Endodermal cell (in vitro differentiated cells): ENCODE measurements at regions not wholly inside any gene's neighbourhood (a gene's known extent, or its start where the extent isn't known, plus 50 kb on each side); places are given as distances from the start of the nearest gene placed in this dataset.

Experiments used
- DNase-seq: peaks from one replicate; pipeline ENCODE4 v3.0.0-alpha.2; 2017
- H3K27ac ChIP-seq: 2 replicates; pipeline ENCODE4 v1.5.1; 2013; ENCODE audit warnings: mild to moderate bottlenecking, low read depth, low read length, moderate library complexity
- H3K27me3 ChIP-seq: 2 replicates; pipeline ENCODE4 v1.6.1; 2013; ENCODE audit warnings: mild to moderate bottlenecking, low read length, moderate library complexity; ENCODE audit not compliant: insufficient read depth, control insufficient read depth, poor library complexity, severe bottlenecking
- H3K36me3 ChIP-seq: 2 replicates; pipeline ENCODE4 v1.7.0; 2013; ENCODE audit warnings: mild to moderate bottlenecking, low read length, moderate library complexity; ENCODE audit not compliant: control insufficient read depth, insufficient read depth
- H3K4me1 ChIP-seq: one replicate; pipeline ENCODE4 v1.7.0; 2013; ENCODE audit warnings: low read length; ENCODE audit not compliant: control insufficient read depth, insufficient read depth
- H3K4me3 ChIP-seq: 2 replicates; pipeline ENCODE4 v1.5.1; 2013; ENCODE audit warnings: mild to moderate bottlenecking, low read length, moderate library complexity
- H3K9ac ChIP-seq: 2 replicates; pipeline ENCODE4 v1.6.1; 2013; ENCODE audit warnings: mild to moderate bottlenecking, low read length, moderate library complexity; ENCODE audit not compliant: poor library complexity, severe bottlenecking; ENCODE audit errors: extremely low read depth
- H3K9me3 ChIP-seq: 2 replicates; pipeline ENCODE4 v1.6.1; 2013; ENCODE audit warnings: mild to moderate bottlenecking, low read length, moderate library complexity; ENCODE audit not compliant: control insufficient read depth
- H3K27ac Mint-ChIP-seq: 2 replicates; pipeline ENCODE4 v1.8.0; 2020; ENCODE audit warnings: mixed read lengths
- H3K27me3 Mint-ChIP-seq: 2 replicates; pipeline ENCODE4 v1.8.0; 2021; ENCODE audit warnings: mild to moderate bottlenecking, mixed read lengths; ENCODE audit not compliant: insufficient read depth
- H3K36me3 Mint-ChIP-seq: 2 replicates; pipeline ENCODE4 v1.8.0; 2020; ENCODE audit warnings: low read depth, mixed read lengths
- H3K4me1 Mint-ChIP-seq: 2 replicates; pipeline ENCODE4 v1.8.0; 2020; ENCODE audit warnings: mixed read lengths
- H3K4me3 Mint-ChIP-seq: 2 replicates; pipeline ENCODE4 v1.8.0; 2020; ENCODE audit warnings: mild to moderate bottlenecking, moderate library complexity, mixed read lengths
- H3K9me3 Mint-ChIP-seq: 2 replicates; pipeline ENCODE4 v1.8.0; 2020; ENCODE audit warnings: mild to moderate bottlenecking, mixed read lengths
- WGBS, 2 experiments: methylation state at CpG; one replicate each; pipeline versions ENCODE4 v1.1.5 to v1.1.7; 2013; ENCODE audit warnings: missing lambda C conversion rate in 2 of 2, mixed read lengths in 1 of 2; ENCODE audit not compliant: insufficient coverage in 1 of 2, insufficient read length in 1 of 2; 5-methylcytosine and 5-hydroxymethylcytosine counted together
- TF ChIP-seq, protein P1 (sequence below): fragments of 200-600 bp; sonication (generic); conservative IDR thresholded peaks from 2 replicates; pipeline ENCODE4 v1.5.0; 2021; ENCODE audit warnings: antibody characterized with exemption, mild to moderate bottlenecking

DNA sequence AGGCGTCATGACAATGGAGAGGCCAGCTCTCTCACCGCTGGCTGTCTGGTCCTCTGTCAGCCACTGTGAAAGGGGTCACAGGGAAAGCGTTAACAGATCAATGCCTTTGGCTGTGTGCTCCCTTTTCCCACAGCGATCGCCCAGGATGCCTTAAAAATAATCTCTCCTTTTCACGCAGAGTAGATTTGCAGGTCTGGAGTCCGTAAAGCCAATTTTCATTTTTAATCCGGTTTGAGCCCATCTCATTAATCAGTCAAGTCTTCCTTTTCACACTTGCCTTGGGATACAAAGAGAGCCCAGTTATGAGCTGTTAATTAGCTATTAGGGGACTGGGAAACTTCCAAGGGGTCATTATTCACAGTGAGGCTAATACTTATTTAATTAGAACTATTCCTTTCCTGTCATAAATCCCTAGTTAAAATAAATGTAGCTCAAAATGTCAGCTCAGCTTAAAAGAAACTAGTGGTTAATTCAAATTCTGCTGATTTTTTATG lies 104.3 kb upstream of the RASGRP1 start:
- no peaks in the 10 kb centered on the region for H3K36me3 Mint-ChIP-seq
- Histone ChIP-seq H3K4me1 (peaks cover 6% of the 10 kb centered on the region), H3K9ac (no peak overlapping the region), H3K27me3 (no peaks in the 10 kb centered on the region), H3K36me3 (no peaks in the 10 kb centered on the region), H3K4me3 (no peak overlapping the region), H3K9me3 (no peaks in the 10 kb centered on the region), H3K27ac (peak overlapping the region; percentile 28)
- peak; percentile 78 for DNase-seq
- TF ChIP-seq, protein P1, sequence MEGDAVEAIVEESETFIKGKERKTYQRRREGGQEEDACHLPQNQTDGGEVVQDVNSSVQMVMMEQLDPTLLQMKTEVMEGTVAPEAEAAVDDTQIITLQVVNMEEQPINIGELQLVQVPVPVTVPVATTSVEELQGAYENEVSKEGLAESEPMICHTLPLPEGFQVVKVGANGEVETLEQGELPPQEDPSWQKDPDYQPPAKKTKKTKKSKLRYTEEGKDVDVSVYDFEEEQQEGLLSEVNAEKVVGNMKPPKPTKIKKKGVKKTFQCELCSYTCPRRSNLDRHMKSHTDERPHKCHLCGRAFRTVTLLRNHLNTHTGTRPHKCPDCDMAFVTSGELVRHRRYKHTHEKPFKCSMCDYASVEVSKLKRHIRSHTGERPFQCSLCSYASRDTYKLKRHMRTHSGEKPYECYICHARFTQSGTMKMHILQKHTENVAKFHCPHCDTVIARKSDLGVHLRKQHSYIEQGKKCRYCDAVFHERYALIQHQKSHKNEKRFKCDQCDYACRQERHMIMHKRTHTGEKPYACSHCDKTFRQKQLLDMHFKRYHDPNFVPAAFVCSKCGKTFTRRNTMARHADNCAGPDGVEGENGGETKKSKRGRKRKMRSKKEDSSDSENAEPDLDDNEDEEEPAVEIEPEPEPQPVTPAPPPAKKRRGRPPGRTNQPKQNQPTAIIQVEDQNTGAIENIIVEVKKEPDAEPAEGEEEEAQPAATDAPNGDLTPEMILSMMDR = no peak
- peaks cover 68% of the 10 kb centered on the region for H3K4me1 Mint-ChIP-seq
- no peaks in the 10 kb centered on the region for H3K9me3 Mint-ChIP-seq
- no peak overlapping the region for H3K27ac Mint-ChIP-seq
- peaks cover 9% of the 10 kb centered on the region for H3K27me3 Mint-ChIP-seq
- WGBS, 2 experiments = 23 to 33% methylated on average over 6 to 8 of the region's 8 CpGs
- H3K4me3 Mint-ChIP-seq = no peak overlapping the region

DNA sequence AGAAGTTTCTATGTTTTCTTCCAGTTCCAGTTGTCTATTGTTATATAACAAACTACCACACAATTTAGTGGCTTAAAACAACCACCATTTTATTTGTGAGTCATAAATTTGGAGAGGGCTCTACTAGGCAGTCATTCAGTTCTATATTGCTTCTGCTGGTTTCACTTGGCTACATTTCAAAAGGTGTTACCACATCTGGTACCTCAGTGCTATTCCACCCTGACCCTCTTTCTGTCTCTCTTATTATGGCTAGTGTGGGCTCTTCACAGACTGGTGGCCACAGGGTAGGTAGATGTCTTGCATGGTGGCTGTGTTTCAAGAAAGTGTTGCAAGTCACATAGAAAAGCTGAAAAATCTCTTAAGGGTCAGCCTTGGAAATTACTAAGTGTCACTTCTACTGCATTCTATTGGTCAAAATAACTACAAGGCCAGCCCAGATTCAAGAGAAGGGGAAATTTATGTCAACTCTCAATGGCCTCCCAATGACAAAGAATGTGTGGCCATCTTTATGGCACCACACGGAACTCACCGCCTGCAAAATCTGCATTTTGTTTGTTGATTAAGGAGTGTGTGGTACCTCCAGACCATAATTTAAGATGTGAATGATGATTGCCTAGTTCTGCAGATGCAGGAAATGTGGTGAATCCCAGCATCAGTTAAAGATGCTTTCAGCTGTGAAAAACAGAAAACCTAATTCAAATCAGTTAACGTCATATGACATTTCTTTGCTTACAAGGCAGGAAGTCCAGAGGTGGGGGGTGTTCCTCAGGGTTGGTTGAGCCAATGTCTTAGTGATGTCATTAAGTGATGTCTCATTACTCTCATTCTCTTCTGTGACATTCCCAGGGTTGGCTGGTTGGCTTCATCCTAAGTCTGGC lies 105.8 kb upstream of the RASGRP1 start:
- H3K27ac ChIP-seq = no peak overlapping the region
- H3K27me3 Mint-ChIP-seq = no peaks in the 10 kb centered on the region
- no peak overlapping the region for H3K27ac Mint-ChIP-seq
- H3K9me3 Mint-ChIP-seq = no peaks in the 10 kb centered on the region
- H3K4me1 ChIP-seq = peaks cover 6% of the 10 kb centered on the region
- no peak overlapping the region for H3K4me3 ChIP-seq
- no peak overlapping the region for H3K9ac ChIP-seq
- H3K36me3 ChIP-seq = no peaks in the 10 kb centered on the region
- H3K4me3 Mint-ChIP-seq = no peak overlapping the region
- peaks cover 64% of the 10 kb centered on the region for H3K4me1 Mint-ChIP-seq
- peaks cover 4% of the 10 kb centered on the region for H3K27me3 ChIP-seq
- DNase-seq = no peak
- WGBS, 2 experiments = 98 to 100% methylated on average over 2 to 3 of the region's 3 CpGs
- H3K36me3 Mint-ChIP-seq = no peaks in the 10 kb centered on the region
- TF ChIP-seq, protein P1 = no peak
- no peaks in the 10 kb centered on the region for H3K9me3 ChIP-seq

DNA sequence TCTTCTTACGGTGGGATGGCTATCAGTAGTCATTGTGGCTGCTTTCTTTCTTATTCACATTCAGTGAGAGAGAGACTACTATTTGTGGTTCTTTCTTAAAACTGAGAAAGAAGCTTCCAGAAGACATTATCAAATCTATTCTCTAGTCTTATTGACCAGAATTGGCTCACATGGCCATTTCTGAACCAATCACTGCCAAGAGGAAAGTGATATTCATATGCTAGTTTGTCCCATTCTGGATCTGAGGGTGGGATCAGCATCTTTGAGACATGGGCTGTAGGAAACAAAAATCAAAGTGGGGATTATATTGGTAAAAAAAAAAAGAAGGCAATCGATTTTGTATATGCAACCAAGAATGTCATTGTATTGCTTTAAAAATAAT lies 106.4 kb upstream of the RASGRP1 start:
- peaks cover 4% of the 10 kb centered on the region for H3K27me3 Mint-ChIP-seq
- TF ChIP-seq, protein P1 = no peak
- no peaks in the 10 kb centered on the region for H3K36me3 Mint-ChIP-seq
- Histone ChIP-seq H3K27me3 (peaks cover 10% of the 10 kb centered on the region), H3K9ac (no peak overlapping the region), H3K36me3 (no peaks in the 10 kb centered on the region), H3K27ac (no peak overlapping the region), H3K9me3 (no peaks in the 10 kb centered on the region), H3K4me3 (no peak overlapping the region), H3K4me1 (peaks cover 6% of the 10 kb centered on the region)
- H3K4me3 Mint-ChIP-seq = no peak overlapping the region
- no peak for DNase-seq
- peaks cover 57% of the 10 kb centered on the region for H3K4me1 Mint-ChIP-seq
- 90 to 100% methylated on average over 1 to 2 of the region's 2 CpGs for WGBS, 2 experiments
- no peak overlapping the region for H3K27ac Mint-ChIP-seq
- no peaks in the 10 kb centered on the region for H3K9me3 Mint-ChIP-seq
